ENCODE measurements at regions not wholly inside any gene's neighbourhood (a gene's known extent, or its start where the extent isn't known, plus 50 kb on each side); places are given as distances from the start of the nearest gene placed in this dataset.
"Not testable (repeated sequence)": the region's sequence is repeated elsewhere in the genome, so short reads cannot be mapped to it uniquely, and the experiment has no call there.

- DNase-seq: no peak
- intact Hi-C loops (cut with DNase I): no loop called here
Measured at GRCh38 chr5:125874057-125874456, 549.2 kb upstream of the GRAMD2B start.

- DNase-seq: no peak
- intact Hi-C loops (cut with DNase I): no loop called here
Measured at GRCh38 chr5:125874717-125875116, 548.5 kb upstream of the GRAMD2B start.

GRCh38 chr5:125877248-125877647 lies 546.0 kb upstream of the GRAMD2B start:
- no peak for DNase-seq
- intact Hi-C loops (cut with DNase I): no loop called here

- DNase-seq: no peak
- intact Hi-C loops (cut with DNase I): no loop called here
Measured at GRCh38 chr5:125882061-125882460, 541.1 kb upstream of the GRAMD2B start.

- intact Hi-C loops (cut with DNase I): no loop called here
- no peak for DNase-seq
Measured at GRCh38 chr5:125883223-125883622, 540.0 kb upstream of the GRAMD2B start.

DNA sequence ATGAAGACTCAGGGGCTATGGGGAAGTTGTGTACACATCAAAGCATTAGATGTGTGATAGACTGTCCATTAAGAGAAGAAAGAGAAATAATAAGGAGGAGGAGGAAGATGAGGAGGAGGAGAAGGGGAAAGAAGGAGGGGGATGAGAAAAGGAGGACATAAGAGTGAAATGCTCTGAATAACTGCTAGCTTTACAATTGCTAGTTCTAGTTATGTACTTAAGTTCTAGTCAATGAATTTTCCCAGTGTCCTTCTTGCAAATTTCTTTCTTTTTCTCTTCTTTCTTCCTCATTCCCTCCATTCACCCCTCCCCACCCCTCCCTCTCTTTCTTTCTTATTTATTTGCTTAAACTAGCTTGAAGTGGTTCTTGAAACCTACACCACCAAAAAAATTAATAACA lies 534.9 kb upstream of the GRAMD2B start:
- intact Hi-C loops (cut with DNase I): no loop called here
- DNase-seq: no peak

DNA sequence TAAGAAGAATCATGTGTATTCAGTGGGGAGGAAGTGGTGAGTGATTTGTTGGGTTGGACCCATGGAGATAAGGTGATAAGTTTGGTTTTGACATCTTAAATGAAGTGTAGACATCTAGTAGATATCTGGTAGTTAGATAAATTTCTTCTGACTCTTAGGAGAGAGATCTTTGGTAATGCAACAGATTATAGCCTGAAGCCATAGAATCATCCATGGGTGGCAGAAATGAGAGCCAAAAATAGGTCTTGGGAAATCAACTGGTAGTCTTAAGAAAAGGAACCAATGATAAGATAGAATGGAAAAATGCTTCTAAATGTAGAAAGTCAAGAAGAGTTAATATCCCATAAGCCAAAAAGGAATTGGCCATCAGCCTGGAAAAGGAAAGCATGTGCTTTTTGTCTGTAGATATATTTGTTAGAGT lies 532.7 kb upstream of the GRAMD2B start:
- DNase-seq: no peak
- intact Hi-C loops (cut with DNase I): no loop called here

GRCh38 chr5:125891061-125891725 lies 532.0 kb upstream of the GRAMD2B start:
- intact Hi-C loops (cut with DNase I): no loop called here
- no peak for DNase-seq

- intact Hi-C loops (cut with DNase I): no loop called here
- DNase-seq: no peak
Measured at GRCh38 chr5:125894383-125894782, 528.8 kb upstream of the GRAMD2B start.

DNA sequence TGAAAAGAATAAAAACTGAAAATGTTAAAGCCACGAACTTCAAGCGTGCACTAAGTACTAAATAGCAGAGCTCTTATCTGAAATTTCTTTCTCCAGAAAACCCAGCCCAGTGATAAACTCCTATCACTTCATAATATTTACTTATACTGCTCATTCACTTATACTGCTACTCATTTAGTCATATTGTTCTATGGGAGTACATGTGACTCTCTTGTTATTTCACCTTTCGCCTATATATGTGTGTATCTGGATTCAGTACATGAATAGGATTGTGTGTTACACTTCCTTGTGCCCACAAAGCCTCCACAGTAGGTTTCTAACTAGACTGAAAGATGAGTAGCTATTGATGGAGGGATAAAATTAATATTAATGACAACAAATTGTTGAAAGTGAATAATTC lies 526.8 kb upstream of the GRAMD2B start:
- no peak for DNase-seq
- intact Hi-C loops (cut with DNase I): no loop called here

DNA sequence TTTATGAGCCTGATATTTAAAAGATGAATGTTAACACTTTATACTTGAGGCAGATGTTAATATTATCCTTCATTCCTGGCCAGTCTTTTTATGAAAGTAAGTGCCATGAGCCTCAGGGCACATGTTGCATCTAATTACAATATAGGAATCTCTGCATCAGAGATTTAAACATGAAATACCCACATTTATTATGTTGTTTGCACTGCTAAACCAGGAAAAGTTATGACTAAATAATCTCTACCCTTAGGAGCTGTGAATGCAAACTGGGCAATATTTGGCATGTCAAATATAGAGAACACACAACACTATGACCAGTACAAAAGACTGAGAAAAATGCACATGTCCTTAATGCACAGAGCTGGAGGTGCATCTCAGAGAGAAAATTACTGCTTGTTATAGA lies 526.1 kb upstream of the GRAMD2B start:
- intact Hi-C loops (cut with DNase I): no loop called here
- DNase-seq: no peak

- DNase-seq: no peak
- intact Hi-C loops (cut with DNase I): no loop called here
Measured at GRCh38 chr5:125898851-125899405, 524.3 kb upstream of the GRAMD2B start.

DNA sequence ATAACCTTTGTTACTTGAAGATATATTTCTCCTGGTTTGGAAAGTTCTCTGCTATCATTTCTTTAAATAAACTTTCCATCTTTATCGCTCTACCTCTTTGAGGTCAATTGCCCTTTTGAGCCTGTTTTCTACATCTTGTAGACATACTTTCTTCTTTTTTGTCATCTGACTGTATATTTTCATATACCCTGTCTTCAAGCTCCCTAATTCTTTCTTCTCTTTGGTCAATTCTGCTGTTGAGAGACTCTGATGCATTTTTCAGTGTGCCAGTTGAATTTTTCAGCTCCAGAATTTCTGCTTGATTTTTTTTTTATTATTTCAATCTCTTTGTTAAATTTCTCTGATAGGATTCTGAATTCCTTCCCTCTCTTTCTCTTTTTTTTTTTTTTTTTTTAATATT lies 511.2 kb upstream of the GRAMD2B start:
- intact Hi-C loops (cut with DNase I): no loop called here
- DNase-seq: no peak

- intact Hi-C loops (cut with DNase I): no loop called here
- DNase-seq: no peak
Measured at GRCh38 chr5:125913200-125913599, 510.0 kb upstream of the GRAMD2B start.

DNA sequence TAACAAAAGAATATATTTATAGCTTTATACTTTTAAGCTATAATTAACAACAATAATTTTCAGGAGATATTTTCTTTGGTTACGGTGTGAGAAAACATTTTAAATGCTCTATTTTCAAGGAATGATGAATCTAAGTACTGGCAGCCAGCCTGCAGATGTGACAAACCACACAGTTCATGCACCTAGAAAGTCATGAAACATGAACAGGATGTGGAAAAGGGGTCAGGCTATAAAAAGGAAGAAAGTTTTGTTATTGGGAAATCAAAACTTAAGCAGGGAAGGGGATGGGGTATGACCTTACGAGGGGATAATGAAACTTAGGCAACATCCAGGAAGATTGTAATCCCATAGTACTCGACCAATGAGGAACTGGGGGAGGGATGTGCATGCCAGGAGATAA lies 508.7 kb upstream of the GRAMD2B start:
- no peak for DNase-seq
- intact Hi-C loops (cut with DNase I): no loop called here

GRCh38 chr5:125923958-125924357 lies 499.3 kb upstream of the GRAMD2B start:
- DNase-seq: peak in 1 of 10 donors; percentile 64
- intact Hi-C loops (cut with DNase I): not testable (repeated sequence)

DNA sequence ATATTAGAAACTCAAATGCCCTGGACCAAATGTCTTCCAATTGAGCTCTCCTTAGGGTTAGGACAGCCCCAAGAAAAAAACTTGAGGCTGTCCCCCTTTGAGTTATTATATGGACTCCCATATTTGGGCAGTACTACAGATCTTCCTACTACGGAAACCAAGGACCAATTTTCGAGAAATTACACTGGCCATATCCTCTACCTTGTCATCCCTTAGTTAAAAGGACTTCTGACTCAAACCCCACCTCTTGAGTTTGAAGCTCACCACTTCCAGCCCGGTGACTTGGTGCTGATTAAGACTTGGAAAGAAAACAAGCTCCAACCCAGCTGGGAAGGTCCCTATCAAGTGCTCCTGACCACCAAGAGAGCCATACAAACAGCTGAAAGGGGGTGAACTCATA lies 497.0 kb upstream of the GRAMD2B start:
- DNase-seq: no peak
- intact Hi-C loops (cut with DNase I): no loop called here

DNA sequence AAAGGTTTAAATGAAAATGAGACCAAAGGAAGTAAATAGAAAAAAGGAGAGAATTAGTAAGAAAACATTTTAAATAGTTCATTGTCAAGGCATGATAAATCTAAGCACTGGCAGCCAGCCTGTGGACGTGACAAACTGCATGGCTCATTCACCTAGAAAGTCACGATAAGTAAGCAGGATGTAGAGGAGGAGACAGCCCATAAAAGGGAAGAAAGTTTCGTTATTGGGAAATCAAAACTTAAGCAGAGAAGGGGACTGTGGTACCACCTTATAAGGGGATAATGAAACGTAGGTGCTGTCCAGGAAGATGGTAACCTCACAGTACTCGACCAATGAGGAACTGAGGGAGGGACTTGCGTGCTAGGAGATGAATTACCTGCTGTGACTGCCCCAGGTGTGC lies 494.5 kb upstream of the GRAMD2B start:
- DNase-seq: no peak
- intact Hi-C loops (cut with DNase I): no loop called here

DNA sequence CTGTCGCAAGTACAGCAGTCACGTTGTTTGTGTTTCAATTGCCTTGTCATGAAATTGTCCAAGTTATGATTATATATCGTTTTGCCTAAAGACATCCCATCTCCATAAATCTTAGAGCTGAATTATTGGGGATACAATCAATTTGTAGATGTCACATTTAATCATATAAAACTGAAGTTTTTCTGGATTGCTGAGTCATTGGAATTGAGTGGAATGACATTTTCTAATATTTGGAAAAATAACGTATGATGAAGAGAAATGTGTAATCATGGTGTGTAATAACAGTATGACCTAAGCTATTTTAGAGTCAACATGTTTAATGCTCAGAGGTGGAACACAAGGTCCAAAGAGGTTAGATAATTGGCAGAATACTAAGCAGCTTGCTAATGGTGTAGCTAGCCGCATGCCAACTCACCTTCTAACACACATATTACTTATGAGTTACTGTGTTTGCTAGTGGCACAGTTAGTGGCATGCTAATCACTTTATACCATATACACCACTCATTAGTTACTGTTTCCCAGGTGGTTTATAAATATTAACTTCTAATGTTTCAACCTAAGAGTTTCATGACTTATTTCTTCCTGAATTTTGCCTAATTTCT lies 473.1 kb upstream of the GRAMD2B start:
- DNase-seq: no peak
- intact Hi-C loops (cut with DNase I): no loop called here

DNA sequence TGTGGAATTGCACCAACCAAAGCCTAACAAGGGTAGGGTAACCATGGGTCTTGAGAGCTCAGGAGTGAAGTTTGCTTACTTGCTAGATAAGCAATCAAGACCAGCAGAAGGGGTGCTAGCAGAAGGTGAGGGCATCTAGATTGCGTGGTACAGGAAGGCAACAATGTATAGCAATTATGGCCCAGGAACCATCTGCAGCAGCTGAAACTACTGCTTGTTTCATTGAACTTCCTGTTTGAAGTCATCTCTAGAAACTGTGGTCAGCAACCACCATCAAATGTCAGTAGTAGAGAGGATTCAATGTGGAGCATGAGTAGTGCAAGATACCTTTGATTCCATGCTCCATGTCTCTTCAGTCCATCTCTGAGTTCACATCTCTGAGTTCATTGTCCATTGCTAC lies 462.1 kb upstream of the GRAMD2B start:
- no peak for DNase-seq
- intact Hi-C loops (cut with DNase I): no loop called here

DNA sequence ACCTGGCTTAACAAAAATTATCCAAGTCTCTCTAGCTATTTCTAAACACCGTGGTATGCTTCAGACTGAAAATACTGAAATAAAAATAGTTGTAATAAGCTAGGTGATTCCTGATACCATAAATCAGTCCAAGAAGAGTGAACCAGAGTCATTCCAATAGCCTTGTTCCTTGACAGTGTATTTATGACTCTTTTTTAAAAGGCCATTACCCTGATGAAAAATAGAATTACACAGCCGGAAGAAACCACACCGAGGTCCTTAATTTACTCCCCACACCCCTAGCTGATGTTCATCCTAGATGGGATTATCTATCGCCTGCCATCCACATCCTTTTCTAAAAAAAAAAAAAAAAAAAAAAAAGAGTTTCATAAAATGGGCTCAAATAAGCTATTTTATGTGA lies 457.6 kb upstream of the GRAMD2B start:
- intact Hi-C loops (cut with DNase I): no loop called here

DNA sequence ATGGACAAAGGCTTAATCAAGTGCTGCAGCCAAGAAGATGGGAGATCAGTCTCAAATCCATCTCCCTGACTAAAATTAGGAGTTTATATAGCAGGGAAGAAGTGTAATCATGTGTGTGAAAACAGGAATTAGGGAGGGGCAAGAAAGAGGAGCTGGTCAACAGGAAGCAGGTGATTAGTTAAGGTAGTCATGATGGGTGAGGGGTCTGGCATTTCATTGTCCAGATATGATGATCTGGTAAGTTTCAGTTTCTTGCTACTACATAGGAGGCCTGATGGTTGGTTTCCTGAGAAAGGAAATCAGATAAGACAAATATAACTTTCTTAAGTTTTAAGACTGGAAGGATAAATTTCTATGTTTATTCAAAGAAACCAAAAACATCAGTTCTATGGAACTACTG lies 455.6 kb upstream of the GRAMD2B start:
- DNase-seq: no peak
- intact Hi-C loops (cut with DNase I): no loop called here

More for the DNA sequence above, 457.6 kb upstream of the GRAMD2B start:
- DNase-seq: no peak

Measured in posterior cingulate gyrus (tissue), 11 donors.